Activated T-helper 1 cell treated with anti-CD3 and anti-CD28 coated beads, Interleukin-2, amount 50 U/mL, for 16 hours (primary cell): ENCODE measurements at regions not wholly inside any gene's neighbourhood (a gene's known extent, or its start where the extent isn't known, plus 50 kb on each side); places are given as distances from the start of the nearest gene placed in this dataset.
"Not testable (repeated sequence)": the region's sequence is repeated elsewhere in the genome, so short reads cannot be mapped to it uniquely, and the experiment has no call there.

ENCODE experiments used
- DNase-seq, 2 donors: peaks; one replicate each; pipeline ENCODE4 v3.0.0-alpha.2; 2020; ENCODE audit warnings: low read depth in 1 of 2, low spot score in 1 of 2

GRCh38 chr2:83990636-83991035 lies 468.4 kb downstream of the SUCLG1 start:
- DNase-seq: no peak

- not testable (repeated sequence) for DNase-seq
Measured at GRCh38 chr2:83976628-83977027, 482.5 kb downstream of the SUCLG1 start.

- DNase-seq: no peak
Measured at GRCh38 chr2:83972128-83972527, 487.0 kb downstream of the SUCLG1 start.

DNA sequence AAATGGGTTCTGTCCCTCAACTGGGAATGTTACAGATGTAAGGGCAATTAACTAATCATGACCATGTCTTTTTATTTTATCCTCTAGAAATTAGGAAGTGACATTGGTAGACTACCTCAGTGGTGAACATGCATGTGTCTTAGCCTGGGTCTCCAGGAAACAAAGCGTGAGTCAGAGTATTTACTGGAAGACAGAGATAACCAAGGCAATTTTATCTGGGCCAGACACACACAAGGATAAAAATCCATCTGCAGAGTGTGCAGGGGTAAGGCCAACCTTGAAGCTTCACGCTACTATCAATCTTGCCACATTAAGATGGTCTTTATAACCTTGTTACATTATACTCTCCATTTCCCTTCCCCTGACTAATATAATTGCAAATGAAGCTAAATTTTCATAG lies 487.5 kb downstream of the SUCLG1 start:
- DNase-seq: no peak

DNA sequence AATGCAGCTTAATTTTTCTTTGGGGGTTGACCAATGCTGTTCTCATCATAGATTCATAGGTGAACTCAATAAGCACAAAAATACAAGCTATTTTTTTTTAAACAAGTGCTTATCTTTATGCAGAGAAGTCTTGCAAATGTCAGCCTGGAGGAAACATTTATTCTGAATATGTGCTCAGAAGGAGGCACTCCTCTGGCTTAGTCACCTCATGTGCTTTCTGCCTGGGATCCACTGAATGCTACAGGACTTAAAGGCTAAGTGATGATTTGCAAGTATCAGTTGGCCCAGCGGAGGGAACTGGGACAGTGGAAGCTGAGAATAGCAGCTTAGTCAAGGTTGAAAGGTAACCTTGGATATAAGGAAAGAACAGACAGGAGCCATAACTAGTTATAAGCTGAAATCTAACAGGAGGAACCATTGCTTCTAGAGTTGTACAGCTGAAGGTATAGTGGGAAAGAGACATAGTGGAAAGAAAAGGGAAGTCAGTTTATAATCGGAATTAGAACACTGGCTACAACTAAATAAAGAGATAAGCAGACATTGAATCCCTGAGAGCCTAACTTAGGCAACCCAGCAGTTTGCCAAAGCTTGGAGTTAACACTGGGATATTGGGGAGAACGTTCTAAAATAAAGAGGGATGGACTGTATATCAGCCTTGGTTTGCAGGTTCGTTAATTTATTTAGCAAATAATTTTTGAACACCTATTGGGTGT lies 488.7 kb downstream of the SUCLG1 start:
- no peak for DNase-seq

DNA sequence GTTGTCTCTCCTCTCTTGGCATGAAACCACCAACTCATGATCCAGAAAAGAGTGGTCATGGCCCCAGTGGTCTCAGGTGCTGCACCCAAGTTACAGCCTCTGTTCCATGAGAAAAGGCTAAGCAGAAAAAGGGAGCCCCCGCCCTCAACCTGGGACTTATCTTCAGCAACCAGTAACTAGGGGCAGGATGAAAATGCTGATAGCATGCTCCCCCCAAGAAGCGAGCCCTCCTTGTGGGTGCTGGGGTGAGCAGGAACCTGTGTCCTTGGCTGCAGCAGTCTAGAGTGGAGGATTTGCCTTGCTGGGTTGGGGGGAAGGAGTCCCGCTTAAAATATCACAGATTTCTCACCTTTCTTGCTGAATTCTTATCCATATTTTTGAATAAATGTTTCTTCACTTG lies 490.0 kb downstream of the SUCLG1 start:
- DNase-seq: no peak

DNA sequence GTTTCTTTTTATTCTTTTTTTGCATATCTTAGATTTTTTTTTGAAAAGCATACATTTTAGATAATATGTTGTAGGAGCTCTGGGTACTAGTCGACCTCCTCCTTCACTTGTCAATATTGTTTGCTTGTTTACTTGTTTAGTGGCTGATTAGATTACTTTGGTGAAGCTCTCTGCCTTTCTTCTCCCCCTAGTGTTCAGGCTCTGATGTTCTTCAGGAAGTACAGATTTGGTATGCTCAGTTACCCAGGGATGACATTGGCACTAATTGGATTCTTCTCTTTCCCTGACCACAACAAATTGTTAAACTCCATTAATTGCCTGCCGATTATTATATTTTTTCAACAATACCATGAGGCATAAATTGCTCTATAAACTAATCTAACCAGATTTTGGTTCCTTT lies 491.2 kb downstream of the SUCLG1 start:
- no peak for DNase-seq

DNA sequence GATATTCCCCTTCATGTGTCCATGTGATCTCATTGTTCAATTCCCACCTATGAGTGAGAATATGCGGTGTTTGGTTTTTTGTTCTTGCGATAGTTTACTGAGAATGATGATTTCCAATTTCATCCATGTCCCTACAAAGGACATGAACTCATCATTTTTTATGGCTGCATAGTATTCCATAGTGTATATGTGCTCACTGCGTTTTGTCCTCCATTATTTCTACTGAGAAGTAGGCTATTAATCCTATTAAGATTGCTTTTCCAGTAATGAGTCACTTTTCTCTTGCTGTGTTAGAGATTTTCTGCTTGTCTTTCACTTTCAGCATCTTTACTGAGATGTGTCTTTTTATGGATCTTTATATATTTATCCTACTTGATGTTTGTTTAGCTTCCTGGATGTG lies 492.1 kb downstream of the SUCLG1 start:
- not testable (repeated sequence) for DNase-seq

DNA sequence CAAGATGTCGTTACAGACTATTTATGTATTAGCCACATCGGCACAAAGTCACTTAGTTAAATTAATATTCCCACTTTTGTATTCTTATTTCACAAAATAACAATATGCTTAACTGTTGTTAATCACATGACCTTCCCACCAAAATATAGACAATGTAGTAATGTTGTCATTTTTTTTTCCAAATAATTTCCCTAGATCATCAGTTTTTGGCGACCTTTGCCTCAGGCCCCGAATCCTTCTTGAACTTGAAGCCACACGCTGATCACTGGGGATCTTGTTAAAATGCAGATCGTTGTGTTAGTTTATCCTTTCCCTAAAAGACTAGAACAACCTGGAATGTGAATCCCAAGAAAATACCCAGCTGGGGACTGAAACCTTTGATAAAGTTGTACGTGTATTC lies 497.6 kb downstream of the SUCLG1 start:
- no peak for DNase-seq

- no peak for DNase-seq
Measured at GRCh38 chr2:83960371-83960770, 498.7 kb downstream of the SUCLG1 start.

- no peak for DNase-seq
Measured at GRCh38 chr2:83959266-83959665, 499.8 kb downstream of the SUCLG1 start.

DNA sequence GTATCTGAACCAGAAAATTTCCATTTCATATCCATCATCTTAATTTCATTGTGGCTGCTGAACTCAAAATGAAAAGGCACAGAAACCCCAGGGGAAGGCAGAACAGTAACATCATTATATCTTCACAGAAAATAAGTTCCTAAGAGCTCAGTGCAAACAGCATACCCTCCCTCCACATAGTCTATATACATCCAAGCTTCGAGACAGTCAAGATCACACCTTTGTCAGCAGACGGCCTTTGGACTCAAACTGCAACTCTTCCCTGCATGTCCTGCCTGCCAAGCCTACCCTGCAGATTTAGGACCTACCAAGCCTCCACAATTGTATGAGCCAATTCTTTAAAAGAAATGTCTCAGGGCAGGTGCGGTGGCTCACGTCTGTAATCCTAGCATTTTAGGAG lies 502.1 kb downstream of the SUCLG1 start:
- no peak for DNase-seq

- no peak for DNase-seq
Measured at GRCh38 chr2:83953697-83954096, 505.4 kb downstream of the SUCLG1 start.

- DNase-seq: no peak
Measured at GRCh38 chr2:83951378-83951947, 507.6 kb downstream of the SUCLG1 start.

DNA sequence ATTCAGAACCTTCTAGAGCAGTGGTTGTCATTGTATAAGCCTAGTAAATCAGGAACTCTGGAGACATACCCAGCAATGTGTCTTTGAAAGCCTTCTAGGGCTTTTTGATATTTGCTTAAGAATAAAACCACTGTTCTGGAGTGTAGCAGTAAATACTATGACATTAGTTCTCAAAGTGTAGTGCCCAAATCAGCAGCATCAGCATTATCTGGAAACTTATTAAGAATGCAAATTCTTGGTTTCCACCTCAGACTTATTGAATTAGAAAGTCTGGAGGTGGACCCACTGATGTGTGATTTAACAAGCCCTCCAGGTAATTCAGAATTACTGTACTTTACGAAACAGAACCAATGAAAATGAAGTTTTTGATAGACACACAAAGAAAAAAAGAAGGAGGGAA lies 509.7 kb downstream of the SUCLG1 start:
- DNase-seq: no peak

GRCh38 chr2:83944191-83944590 lies 514.9 kb downstream of the SUCLG1 start:
- DNase-seq: no peak

GRCh38 chr2:83943265-83943664 lies 515.8 kb downstream of the SUCLG1 start:
- no peak for DNase-seq

GRCh38 chr2:83941886-83942285 lies 517.2 kb downstream of the SUCLG1 start:
- no peak for DNase-seq

DNA sequence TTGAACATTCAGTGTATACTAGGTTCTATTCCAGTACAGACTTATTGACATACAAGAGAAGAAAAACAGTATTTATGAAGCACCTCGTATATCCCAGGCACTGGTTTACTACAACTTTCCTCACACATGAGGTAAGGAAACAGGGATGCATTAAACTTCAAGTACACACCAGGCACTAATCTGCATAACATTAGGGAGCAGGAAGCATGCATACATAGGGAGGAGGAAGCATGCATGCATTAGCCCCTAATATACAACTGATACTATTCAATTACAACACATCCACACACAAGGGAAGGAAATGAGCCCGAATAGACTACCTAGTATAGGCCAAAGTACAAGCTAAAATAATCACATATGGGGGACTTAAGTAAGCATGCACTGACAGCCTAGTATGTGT lies 525.3 kb downstream of the SUCLG1 start:
- no peak for DNase-seq

DNA sequence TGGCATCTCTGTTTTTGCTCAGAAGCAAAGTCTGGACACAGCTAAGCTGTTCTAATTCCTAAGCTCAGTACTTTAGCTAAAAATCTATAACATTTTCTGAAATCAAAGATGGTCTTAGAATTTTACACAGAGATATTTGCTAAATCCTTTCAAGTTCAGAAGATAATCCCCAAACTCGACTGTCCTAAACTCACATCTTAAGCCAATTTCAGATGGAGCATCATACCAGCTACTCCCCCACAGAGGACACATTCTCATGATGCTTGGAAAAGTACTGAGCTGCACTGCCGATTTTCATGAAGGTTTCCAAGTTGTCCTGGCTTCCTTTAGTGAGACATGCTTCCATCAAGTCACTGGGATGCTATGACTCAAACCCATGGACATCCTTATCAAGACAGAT lies 535.5 kb downstream of the SUCLG1 start:
- no peak for DNase-seq

- no peak for DNase-seq
Measured at GRCh38 chr2:83916559-83916958, 542.5 kb downstream of the SUCLG1 start.

DNA sequence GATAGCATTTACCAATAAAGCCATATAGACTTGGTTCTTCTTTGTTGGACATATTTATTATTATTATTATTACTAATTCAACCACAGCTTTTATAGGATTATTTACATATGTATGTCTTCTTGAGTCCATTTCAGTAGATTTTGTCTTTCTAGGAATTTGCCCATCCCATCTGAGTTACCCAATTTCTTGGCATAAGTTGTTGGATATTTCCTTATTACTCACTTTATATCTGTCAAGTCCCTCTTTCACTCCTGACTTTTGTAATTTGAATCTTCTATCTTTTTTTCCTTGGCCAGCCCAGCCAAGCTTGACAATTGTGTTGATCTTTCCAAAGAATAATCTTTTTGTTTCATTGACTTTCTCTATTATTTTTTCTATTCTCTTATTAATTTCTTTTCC lies 543.7 kb downstream of the SUCLG1 start:
- DNase-seq: no peak

GRCh38 chr2:83908750-83909149 lies 550.3 kb downstream of the SUCLG1 start:
- no peak for DNase-seq
